Central memory CD8-positive, alpha-beta T cell (primary cell): ENCODE measurements at regions not wholly inside any gene's neighbourhood (a gene's known extent, or its start where the extent isn't known, plus 50 kb on each side); places are given as distances from the start of the nearest gene placed in this dataset.
A peak's percentile ranks its signal among the peaks of the same experiment; 100 is the strongest.

ENCODE experiments used
- ATAC-seq: fragments of 150-1000 bp; cut with Tn5 transposase; replicated peaks from 2 replicates; pipeline ENCODE4 v1.10.0; 2022; ENCODE audit warnings: mild to moderate bottlenecking, moderate FRiP score, moderate number of reproducible peaks; ENCODE audit not compliant: poor library complexity, severe bottlenecking; ENCODE audit errors: extremely low read depth
- DNase-seq, 2 donors: peaks; one replicate each; pipeline ENCODE4 v3.0.0; 2021; ENCODE audit warnings: low spot score in 2 of 2
- H3K27ac Mint-ChIP-seq: one replicate; pipeline ENCODE4 v1.8.0; 2022; ENCODE audit warnings: low read depth, mild to moderate bottlenecking, moderate library complexity, mixed read lengths
- H3K27me3 Mint-ChIP-seq: one replicate; pipeline ENCODE4 v1.8.0; 2022; ENCODE audit warnings: mixed read lengths
- H3K36me3 Mint-ChIP-seq: one replicate; pipeline ENCODE4 v1.8.0; 2022; ENCODE audit warnings: mild to moderate bottlenecking, moderate library complexity, mixed read lengths; ENCODE audit not compliant: insufficient read depth
- H3K4me1 Mint-ChIP-seq: one replicate; pipeline ENCODE4 v1.8.0; 2022; ENCODE audit warnings: mixed read lengths
- H3K4me3 Mint-ChIP-seq: one replicate; pipeline ENCODE4 v1.8.0; 2022; ENCODE audit warnings: mild to moderate bottlenecking, moderate library complexity, mixed read lengths
- H3K9me3 Mint-ChIP-seq: one replicate; pipeline ENCODE4 v1.8.0; 2022; ENCODE audit warnings: mixed read lengths

DNA sequence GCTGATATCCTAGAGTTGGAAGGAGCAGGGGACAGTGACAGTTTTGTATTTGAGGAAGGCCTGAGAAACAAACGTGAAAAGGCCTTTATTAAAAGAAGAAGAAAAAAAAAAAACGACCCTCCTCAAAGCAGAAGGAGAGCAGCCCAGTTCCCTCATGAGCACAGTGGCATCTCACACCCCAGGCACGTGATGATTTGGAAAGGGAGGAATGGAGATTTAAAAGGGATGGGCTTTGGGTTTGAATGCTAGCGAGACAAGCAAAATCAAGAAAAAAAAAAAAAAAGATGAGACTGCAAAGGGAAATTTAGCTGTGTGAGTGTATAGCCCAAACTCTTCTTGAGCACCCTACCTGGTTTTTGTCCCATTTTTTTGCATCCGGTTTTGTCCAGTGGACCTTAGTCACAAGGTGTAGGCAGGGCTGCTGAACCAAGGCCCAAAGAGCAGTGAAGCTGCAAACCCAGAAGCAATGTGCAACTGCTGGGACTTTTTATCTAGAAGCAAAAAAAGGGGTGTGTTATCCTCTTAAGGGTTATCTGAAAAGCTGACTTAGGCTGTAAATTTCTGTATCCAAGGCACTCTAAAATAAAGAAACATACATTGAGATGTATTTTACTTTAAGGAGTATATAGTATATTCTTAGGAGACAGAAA, 54.5 kb upstream of the RREB1 start:
- no peaks in the 10 kb centered on the region for H3K27me3 Mint-ChIP-seq
- no peak for ATAC-seq
- peaks cover 2% of the 10 kb centered on the region for H3K36me3 Mint-ChIP-seq
- no peaks in the 10 kb centered on the region for H3K4me1 Mint-ChIP-seq
- DNase-seq, result no peak
- no peaks in the 10 kb centered on the region for H3K9me3 Mint-ChIP-seq
- H3K27ac Mint-ChIP-seq, result no peak overlapping the region
- peak overlapping the region; percentile 68 for H3K4me3 Mint-ChIP-seq
